ENCODE measurements at regions not wholly inside any gene's neighbourhood (a gene's known extent, or its start where the extent isn't known, plus 50 kb on each side); places are given as distances from the start of the nearest gene placed in this dataset.

DNA sequence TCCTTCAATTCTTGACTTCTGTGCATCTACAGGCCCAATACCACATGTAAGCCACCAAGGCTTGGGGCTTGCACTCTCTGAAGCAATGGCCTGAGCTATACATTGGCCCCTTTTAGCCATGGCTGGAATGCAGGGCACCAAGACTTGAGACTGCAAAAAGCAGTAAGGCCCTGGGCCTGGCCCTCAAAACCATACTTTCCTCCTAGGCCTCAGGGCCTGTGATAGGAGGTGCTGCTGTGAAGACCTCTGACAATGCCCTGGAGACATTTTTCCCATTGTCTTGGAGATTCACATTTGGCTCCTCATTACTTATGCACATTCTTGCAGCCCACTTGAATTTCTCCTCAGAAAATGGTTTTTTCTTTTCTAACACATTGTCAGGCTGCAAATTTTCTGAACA is 68.5 kb upstream of the FSTL5 start:
- Histone ChIP-seq H3K4me3 (ENCODE audit: low read depth, low read length) (no peak overlapping the region), H3K4me1 (ENCODE audit: insufficient read depth) (no peaks in the 10 kb centered on the region), H3K27ac (ENCODE audit: low read depth) (no peak overlapping the region), H3K36me3 (ENCODE audit: insufficient read depth) (no peaks in the 10 kb centered on the region)
- no peak for DNase-seq (ENCODE audit: extremely low spot score)

DNA sequence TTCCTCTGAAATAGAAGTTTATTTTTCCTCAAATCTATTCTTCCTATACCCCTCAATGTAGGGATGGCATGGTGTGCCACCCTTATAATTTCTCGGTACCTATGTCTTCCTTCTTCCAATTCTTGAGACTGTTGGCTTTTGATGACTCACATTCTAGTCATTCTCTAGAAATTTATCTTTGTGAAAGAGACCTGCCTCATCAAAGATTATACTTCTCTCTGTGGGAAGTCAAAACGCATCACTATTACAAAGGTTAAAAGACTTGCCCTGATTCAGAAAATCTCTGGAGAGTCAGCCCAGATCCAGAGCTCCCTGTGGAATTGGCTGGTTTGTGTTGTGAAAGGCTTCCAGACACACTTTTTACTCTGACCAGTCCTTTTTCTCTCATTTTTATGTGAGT is 65.9 kb upstream of the FSTL5 start:
- Histone ChIP-seq H3K36me3 (ENCODE audit: insufficient read depth) (no peaks in the 10 kb centered on the region), H3K4me3 (ENCODE audit: low read depth, low read length) (no peak overlapping the region), H3K4me1 (ENCODE audit: insufficient read depth) (no peaks in the 10 kb centered on the region), H3K27ac (ENCODE audit: low read depth) (no peak overlapping the region)
- no peak for DNase-seq (ENCODE audit: extremely low spot score)
- 70% methylated on average over 2 of the region's 2 CpGs for WGBS

DNA sequence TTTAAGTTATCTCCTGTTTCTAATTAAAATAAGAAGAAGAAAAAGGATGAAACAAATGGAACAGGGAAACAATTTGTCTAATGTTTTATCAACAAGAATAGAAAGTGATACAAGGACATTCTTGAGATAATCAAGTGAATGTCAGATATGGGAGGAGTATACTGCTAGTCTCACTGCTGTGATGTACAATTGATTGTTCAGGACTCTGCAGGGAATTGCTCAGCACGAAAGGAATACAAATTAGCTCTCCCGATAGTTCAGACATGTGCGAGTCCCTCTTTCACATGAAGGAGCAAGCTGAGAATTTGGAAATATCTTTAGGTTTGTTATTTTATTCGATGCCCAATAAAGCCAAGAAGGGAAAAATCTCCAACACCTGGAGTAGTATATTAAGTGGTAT is 57.3 kb upstream of the FSTL5 start:
- no peak for DNase-seq (ENCODE audit: extremely low spot score)
- Histone ChIP-seq H3K36me3 (ENCODE audit: insufficient read depth) (no peaks in the 10 kb centered on the region), H3K4me1 (ENCODE audit: insufficient read depth) (no peaks in the 10 kb centered on the region), H3K27ac (ENCODE audit: low read depth) (no peak overlapping the region), H3K4me3 (ENCODE audit: low read depth, low read length) (no peak overlapping the region)
- 74% methylated on average over 4 of the region's 4 CpGs for WGBS

Measured in urinary bladder (tissue), 3 donors.